ENCODE measurements at regions not wholly inside any gene's neighbourhood (a gene's known extent, or its start where the extent isn't known, plus 50 kb on each side); places are given as distances from the start of the nearest gene placed in this dataset.

DNA sequence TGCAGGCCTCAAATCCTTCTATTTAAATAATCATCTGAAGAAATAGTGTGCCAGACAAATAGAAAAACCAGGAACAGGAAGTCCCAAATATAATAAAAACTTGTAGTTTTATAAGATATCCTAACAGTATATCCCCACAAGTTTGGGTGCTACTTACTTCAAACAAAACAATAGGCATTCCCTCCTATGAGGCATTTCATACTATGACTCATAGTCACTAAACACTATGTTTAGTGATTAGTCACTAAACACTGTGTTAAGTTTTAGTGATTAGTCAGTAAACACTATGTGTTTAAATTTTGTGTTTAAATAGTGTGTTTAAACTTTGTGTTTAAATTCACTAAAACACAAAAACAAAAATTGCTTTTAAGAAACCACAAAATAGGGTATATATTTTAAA lies 407.0 kb upstream of the CDH19 start:
- TF ChIP-seq, protein P1, sequence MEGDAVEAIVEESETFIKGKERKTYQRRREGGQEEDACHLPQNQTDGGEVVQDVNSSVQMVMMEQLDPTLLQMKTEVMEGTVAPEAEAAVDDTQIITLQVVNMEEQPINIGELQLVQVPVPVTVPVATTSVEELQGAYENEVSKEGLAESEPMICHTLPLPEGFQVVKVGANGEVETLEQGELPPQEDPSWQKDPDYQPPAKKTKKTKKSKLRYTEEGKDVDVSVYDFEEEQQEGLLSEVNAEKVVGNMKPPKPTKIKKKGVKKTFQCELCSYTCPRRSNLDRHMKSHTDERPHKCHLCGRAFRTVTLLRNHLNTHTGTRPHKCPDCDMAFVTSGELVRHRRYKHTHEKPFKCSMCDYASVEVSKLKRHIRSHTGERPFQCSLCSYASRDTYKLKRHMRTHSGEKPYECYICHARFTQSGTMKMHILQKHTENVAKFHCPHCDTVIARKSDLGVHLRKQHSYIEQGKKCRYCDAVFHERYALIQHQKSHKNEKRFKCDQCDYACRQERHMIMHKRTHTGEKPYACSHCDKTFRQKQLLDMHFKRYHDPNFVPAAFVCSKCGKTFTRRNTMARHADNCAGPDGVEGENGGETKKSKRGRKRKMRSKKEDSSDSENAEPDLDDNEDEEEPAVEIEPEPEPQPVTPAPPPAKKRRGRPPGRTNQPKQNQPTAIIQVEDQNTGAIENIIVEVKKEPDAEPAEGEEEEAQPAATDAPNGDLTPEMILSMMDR (IDR thresholded peaks at IDR 0.05; ENCODE audit: low read depth, low read length, missing input control): no peak
- TF ChIP-seq RXRA (IDR thresholded peaks at IDR 0.05): no peak
- TF ChIP-seq RAD21 (IDR thresholded peaks at IDR 0.05): no peak
- TF ChIP-seq SP1 (IDR thresholded peaks at IDR 0.05): no peak

Measured in liver (tissue), 3 donors.